Left renal pelvis (tissue), 4 donors: ENCODE measurements at regions not wholly inside any gene's neighbourhood (a gene's known extent, or its start where the extent isn't known, plus 50 kb on each side); places are given as distances from the start of the nearest gene placed in this dataset.
"Not testable (repeated sequence)": the region's sequence is repeated elsewhere in the genome, so short reads cannot be mapped to it uniquely, and the experiment has no call there.

Source experiments
- DNase-seq, 4 donors: peaks; one replicate each; pipeline ENCODE4 v3.0.0-alpha.2; 2013; ENCODE audit warnings: low read depth in 4 of 4, low spot score in 3 of 4

- no peak for DNase-seq
These were observed 315.6 kb upstream of the IL12A start for GRCh38 chr3:159672728-159673688.

DNA sequence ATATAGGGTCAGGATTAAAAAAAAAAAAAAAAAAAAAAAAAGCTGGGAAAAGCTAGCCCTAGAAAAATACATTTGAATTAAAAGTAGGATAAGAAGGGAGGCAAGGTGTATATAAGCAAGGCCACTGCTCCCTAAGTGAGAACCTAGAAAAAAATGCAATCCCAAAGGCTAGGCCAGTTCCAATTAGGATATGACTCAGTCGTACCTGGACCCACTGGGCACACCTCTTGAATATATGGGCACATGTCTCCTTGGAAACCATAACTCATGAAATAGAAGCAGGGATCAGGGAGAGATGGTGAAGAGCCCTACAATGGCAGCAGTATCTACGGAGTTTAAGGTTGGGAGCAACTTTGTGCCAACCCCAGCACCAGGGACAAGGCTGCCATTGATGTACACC, 314.1 kb upstream of the IL12A start:
- DNase-seq, result no peak

- DNase-seq, result no peak
These were observed 313.4 kb upstream of the IL12A start for GRCh38 chr3:159675285-159675684.

- DNase-seq, result no peak
These were observed 308.7 kb upstream of the IL12A start for GRCh38 chr3:159679900-159680299.

DNA sequence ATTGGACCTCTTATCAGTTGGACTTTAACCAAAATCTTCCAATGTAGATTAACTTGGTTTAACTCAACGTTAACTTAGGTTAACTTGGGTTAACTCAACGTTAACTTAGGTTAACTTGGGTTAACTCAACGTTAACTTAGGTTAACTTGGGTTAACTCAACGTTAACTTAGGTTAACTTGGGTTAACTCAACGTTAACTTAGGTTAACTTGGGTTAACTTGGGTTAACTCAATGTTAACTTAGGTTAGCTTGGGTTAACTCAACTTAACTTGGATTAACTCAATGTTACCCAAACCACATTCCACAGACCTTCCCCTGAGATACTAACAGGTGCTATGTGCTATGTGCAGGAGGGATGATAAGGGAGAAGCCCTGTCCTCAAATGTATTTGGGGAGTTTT, 306.9 kb upstream of the IL12A start:
- not testable (repeated sequence) for DNase-seq

DNA sequence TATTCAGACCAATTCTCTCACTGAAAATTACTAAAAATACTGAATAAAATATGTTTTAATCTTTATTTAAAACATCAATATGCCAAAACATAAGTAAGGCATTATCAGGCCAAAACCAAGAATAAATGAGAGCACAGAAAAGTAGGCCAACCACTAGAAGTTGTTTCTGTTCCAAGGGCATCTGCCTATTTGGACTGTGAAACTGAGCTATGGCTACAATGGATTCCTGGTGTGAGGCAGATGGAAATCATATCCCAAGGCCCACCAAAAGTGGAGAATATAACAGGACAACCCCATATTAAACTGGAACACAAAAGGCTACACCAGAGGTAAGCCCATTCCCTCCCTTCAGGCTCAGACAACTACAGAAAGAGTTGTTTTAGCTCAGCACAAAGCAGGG, 302.8 kb upstream of the IL12A start:
- DNase-seq, result no peak

DNA sequence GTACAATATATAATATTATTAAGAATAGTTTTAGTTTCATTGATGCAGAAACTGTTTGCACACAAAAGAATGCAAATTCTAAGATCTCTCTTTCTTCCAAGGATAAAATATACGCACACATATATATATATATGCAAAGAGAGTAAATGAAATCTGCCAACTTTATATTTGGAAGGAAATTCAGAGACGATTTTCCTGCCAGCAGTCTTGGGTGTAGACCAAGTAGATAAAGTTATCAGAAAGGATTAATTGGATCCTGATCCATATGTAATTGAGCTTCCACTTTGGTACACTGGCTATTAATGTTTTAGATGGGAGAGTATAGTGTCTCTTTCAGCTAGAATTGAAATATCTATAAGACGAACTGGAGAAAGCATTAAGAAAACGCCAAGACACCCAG, 295.4 kb upstream of the IL12A start:
- no peak for DNase-seq

GRCh38 chr3:159711560-159712333, 276.9 kb upstream of the IL12A start:
- DNase-seq, result no peak

DNA sequence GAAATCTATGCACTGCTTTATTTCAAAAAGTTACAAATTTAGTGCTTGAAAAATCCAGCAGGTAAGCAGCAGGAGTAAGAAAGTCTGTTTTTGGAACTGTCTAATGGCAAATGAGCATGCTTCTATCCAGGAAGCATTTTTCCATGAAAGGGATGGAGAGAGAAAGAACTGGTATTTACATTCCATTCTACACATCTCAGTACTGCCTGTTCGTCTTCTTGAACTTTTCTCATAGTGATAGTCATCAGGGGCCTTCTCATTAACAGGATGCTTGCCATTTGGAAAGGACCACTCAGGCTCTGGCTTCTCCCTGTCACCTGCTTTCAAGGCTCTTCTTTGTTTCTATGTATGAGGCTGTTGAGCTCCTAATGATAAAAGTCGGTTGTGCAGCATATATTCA, 267.3 kb upstream of the IL12A start:
- DNase-seq, result no peak

GRCh38 chr3:159723295-159723694, 265.3 kb upstream of the IL12A start:
- DNase-seq, result no peak

DNA sequence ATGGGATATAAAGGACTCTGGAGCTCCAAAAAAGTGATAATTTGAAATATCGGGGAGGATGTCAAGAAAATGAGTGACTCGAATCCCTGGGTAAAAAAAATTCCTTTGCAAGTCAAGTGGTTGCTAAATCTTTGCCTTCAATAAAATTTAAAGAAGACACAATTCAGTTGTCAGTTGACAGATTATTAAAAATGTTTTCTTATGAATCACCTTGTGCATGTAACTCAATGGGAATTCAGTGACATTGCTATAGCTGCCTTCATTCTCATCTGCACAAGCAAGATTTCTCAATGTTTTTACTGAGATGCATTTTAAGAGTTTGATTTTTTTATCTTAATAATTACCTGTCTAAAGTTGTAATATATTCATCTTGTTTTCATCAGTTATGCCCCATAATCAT, 264.0 kb upstream of the IL12A start:
- DNase-seq, result no peak

- DNase-seq, result no peak
These were observed 262.2 kb upstream of the IL12A start for GRCh38 chr3:159726231-159726964.

DNA sequence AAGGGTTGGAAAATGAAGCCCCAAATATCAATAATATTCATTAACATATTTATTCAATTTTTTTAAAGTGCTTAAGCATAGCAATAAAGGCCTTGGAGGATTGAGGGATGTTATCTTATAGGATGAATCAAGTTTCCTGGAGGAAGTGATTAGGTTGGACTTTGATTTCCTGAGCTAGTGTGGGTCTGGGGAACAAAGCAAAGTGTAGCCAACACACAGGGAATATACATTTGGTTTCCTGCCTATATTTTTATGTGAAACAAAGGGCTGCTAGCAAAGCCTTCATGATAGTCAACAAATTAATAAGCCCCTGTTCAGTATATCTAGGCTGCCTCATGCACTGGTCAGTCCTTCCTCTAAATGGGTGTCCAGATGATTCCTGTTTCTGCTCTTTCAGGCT, 261.1 kb upstream of the IL12A start:
- DNase-seq, result no peak

GRCh38 chr3:159731254-159731653, 257.4 kb upstream of the IL12A start:
- no peak for DNase-seq

DNA sequence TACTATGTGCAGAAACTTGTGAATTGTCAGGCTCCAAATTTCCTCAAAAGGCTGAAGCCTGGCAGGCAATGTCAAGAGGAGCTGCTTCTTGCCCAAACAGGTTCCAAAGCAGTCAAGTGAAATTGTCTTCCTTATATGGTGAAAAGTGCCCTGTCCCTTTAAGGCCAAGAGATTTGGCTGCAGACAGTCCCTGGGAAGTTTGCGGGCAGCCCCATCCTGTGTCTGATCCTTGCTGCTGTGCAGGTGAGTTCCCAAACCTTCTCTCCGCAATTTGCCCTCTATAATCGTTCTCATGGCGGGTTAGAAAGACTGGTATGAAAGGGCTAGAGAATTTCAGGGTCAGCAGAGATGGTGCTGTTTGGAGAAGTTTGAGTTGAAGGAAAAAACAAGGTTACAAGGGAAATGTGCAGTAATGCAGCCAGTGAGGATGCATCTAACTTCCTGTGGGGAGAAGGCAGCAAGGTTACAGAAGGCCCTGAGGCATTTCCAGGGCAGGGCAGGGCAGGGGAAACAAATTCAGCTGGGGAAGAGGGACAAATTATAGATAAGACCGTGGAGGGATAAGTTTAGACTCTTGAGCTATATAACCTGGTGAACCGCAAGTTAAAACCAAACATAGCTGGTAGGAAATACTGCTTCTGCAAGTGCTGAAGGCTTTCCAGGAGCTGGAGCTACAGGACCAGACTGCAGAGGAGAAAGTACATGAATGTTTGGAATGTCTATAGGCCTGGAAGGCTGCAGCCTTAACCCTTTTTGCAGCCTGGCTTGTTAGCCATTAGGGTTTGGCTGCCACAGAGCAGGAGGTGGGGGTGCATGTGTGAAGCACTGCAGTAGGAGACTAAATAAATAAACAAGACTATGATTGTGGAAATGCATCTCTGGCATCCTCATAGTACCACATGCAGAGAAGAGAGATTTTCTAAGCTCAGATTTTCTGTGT, 256.2 kb upstream of the IL12A start:
- no peak for DNase-seq

DNA sequence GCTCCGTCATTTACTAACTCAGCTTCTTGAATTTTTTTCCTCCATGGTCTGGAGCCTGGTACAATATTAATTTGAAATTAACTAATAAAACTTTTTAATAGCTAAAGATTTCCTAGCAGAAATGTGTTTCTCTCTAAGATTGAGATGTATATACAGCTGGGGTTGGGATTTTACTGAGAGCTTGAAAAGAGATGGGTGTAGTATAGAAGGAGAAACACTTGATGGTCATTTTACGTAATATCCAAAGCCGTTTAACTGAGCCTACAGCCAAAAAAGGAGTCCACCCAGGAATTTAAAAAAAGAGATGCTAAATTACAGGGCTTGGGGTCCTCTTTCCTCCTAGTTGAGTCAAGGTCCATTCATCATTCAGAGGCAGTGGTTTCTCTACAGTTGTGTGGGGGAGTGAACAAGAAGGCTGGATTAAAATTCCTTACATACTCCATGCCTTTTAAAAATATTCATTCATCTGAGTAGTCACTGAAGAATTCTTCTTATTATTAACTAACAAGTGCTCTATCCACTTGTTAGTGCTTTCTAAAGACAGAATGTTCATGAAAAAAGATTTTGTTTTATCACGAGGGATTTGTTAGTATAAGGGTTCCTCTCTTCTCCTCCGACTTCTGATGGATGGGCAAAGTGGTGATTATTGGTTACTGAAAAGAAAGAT, 255.3 kb upstream of the IL12A start:
- DNase-seq, result no peak

DNA sequence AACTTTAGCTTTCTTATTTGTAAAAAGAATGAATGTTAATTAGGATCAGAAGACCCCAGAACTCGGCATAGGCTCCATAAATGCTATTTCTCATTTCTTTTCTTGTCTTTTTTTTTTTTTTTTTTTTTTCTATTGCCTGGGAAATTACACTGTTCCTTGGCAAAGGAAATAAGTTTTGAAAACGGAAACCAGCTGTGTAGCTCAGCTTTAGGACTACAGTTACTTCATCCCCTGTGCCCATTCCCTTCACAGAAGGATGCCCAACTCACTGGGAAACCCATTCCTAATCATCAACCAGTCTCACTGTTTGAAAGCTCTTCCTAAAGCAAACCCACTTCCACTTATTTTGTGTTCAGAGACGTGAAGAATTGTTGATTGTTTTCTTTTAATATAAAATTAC, 254.0 kb upstream of the IL12A start:
- DNase-seq, result no peak

GRCh38 chr3:159739166-159739565, 249.5 kb upstream of the IL12A start:
- DNase-seq, result no peak

DNA sequence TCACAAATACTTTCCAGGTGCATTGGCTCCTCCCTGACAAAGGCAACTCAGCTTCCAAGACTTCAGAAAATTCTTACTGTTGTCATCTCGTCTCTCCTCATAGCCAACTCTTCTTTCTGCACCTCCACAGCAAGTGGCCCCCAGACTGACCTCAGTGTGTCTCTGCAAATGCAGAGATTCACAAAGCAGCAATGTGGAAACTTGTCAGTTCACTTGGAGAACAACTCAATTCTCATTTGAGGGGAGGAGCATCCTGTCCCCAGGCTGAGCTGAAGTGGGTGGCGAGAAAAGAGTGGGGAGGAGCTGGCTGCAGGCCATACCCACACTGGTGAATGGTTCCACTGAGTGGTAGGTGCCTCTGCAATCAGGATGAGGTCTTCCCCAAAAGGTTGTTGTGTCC, 248.7 kb upstream of the IL12A start:
- no peak for DNase-seq

GRCh38 chr3:159741281-159741680, 247.4 kb upstream of the IL12A start:
- DNase-seq, result no peak
